GM19395 (cell line): ENCODE measurements at regions not wholly inside any gene's neighbourhood (a gene's known extent, or its start where the extent isn't known, plus 50 kb on each side); places are given as distances from the start of the nearest gene placed in this dataset.

Experiments used
- ATAC-seq: cut with Tn5 transposase; IDR thresholded peaks from one replicate; pipeline ENCODE4 v1.9.1; 2021; ENCODE audit warnings: mild to moderate bottlenecking, moderate library complexity; ENCODE audit not compliant: unreplicated experiment

DNA sequence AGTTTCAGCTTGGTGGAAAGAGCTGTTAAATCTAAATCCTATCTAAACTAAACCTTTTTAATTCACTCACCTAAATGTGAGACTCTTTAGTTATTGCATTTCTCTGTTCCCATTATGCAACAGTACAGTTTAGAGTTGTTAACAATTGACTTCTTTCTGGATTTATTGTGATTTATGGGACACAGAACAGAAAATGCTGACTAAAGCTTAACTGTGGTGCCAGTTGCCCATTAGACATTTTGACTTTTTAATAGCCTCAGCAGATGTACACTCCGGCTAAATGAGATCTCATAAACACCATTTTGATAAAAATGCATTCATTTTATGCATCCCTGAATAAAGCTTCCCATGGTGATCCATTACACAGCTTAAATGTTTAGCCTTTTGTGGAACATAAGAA lies 356.6 kb downstream of the CASP12 start:
- ATAC-seq: no peak

DNA sequence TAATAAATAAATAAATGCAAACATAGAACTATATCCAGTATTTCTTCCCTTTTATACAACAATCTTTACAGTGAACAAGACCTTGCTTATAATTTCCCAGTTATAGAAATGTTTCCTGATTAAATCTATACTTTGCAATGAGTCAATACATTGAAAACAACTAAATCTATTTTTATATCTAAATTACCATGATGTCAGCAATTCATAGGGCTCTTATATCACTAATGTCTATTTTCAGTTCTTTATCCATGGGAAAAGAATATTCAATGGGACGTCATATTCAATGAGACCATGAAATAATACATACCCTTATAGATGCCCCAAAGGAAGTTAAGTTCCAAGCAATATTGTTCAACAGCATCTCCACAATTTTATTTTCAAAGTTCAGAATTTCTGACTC lies 359.9 kb downstream of the CASP12 start:
- ATAC-seq: no peak

DNA sequence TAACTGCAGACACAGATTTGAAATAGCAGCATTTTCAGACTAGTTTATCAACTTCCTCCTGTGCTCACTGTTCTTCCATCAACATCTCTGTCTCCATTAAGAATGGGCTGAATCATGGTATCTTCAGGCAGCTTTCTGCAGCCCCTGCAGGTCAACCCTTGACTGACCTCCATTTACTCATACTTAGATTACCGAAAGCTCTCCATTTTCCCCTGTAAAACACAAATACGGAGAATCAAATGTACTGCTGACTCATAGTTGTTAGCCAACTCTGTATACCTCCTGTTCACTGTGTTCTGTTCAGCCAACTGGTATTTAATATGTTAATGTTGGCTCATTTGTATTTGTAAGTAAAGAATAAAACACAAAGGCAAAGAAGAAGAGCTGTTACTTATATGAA lies 364.0 kb downstream of the CASP12 start:
- no peak for ATAC-seq

DNA sequence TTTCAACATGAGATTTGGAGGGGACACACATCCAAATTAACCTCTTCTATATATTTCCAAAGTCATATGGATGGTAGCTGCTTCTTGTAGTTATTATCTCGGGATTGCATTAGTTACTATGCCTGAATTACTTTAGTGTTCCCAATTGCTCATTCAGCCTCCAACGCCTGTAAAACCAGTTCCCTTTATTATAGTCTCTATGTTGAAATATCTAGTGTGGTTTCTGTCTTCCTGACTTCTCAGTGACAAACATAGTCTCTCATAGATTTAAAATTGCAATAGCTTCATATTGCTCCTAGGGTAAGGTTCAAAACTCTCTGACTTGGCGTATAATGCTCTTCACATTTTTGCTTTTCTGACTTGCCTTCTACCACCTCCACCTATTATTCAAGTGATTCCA lies 366.4 kb downstream of the CASP12 start:
- no peak for ATAC-seq

DNA sequence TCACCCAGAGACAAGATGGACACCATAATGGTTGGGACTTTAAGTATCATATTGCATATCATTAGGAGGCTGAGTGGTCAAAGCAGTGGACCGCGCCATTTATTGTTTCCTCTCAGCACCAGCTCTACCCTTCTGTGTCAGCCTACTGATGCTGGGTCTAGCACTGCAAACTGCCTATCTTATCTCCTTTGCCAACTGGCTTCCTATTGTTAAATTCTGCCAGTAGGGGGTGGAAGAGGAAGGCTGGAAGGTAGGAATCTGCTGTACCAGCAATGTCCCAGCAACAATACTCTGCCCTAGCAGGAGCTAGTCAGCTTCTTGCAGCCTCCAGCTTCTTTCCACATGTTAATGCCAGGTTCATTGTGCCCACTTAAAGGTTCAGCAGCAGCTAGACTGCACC lies 367.1 kb upstream of the PDGFD start:
- ATAC-seq: no peak

DNA sequence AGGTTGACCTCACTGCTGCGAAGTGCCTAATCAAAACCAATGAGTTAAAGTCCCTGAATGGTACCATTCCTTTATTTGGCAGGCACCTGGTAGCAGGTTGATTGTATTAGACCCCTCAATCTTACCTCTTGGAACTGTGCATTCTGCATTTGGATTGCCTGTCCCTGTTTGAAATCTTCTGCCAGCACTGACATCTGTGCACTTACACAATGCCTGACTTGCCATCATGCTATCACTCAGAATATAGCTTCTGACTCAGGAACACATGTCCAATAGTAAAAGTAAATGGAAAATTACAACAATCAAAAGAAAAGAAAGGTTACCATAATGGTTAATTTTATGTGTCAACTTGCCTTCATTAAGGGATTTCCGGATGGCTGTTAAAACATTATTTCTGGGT lies 366.0 kb upstream of the PDGFD start:
- ATAC-seq: no peak

DNA sequence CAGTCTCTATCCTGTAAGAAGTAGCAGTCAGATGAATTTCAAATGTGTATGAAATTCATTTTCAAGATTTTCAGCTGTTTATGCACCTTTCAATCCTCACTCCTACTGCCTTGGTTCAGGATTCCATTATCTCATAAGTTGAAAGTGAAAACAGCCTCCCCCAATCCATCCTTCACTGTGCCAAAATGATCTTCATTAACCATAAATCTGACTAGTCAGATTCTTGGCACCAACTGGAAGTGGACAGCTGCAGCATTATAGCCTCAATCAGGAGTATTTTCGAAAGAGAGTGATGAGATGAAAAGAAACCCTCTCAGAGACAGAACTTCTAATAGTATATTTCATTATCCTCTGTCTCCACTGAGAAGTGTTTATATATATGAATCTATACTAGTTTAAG lies 365.3 kb upstream of the PDGFD start:
- ATAC-seq: no peak

DNA sequence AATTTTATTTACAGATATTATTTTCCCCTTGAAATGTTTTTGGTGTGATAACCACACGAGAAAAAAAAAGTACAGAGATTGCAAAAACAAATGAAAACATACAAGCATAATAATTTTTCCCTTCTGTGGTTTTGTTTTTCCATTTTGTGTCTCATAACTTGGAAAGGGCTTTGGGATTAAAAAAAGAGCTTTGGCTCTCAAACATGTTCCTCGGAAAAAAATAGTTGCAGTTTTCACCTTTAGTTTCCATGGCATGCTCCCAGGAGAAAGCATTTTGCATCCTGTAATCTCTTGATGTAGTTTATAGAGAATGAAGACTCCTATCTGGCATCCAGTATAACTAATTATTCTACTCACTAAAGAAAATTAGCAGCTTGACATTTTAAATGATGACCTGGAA lies 362.1 kb upstream of the PDGFD start:
- ATAC-seq: no peak

DNA sequence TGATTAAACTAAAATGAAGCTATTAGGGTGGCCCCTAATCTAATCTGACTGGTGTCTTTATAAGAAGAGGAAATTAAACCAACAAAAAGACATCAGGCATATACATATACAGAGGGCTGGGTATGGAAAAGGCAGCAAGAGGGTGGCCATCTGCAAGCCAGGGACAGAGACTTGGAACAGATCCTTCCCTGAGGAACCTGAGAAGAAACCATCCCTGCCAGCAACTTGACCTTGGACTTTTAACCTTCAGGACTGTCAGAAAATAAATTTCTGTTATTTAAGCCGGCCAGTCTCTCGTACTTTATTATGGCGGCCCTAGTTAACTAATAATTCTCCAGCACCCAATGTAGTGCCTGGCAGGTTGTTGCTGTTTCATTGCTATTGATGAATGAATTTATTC lies 361.5 kb upstream of the PDGFD start:
- no peak for ATAC-seq

DNA sequence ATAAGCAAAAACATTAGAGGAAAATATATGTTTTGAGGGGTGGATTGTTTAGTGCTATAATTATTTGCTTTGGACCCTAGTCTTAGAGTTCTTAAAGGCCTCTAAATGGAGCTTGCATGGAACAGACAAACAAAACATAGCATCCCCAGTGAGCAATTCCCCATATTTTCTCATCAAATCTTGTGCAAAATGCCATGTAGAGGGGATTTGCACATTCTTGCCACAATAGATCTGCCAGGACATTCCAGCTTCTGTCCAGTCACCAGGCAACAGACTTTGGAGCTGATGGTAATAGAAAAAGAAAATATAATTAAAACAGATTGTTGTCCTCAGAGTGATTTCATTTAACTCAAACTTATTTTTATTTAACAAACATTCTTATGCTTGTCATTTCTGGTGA lies 360.3 kb upstream of the PDGFD start:
- ATAC-seq: no peak

DNA sequence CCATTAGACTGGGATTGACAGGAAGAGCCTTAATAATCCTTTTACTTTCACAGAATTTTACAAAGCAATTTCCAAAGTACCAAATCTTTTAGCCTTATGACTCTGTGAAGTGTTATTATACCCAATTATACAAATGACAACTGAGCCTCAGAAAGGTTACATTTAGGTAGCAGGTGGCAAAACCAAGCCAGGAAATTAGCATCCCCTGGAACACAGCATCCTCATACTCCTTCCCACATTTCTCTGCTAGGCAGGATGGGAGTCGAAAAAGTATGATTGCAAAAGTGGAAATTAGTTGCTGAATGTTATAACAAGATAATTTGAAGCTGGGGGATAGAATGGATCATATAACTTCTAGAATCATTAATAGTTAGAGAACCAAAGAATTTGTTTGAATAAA lies 359.7 kb upstream of the PDGFD start:
- ATAC-seq: no peak

DNA sequence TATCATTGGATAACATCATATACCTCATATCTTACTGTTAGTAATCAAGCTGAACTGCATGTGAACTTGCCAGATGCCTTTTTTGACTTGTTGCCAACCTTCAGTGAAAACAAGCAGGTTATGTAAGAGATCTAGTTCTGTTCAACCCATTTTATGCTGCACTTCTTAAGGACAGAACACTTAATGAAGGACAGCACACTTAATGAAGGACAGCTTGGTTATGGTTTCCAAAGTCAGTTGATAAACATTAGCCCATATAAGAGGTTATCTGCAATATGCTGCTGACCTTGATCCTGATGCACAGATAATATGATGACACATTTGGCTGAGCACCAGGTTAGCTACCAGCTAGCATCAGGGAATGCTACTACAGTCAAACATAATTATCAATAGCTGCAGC lies 358.7 kb upstream of the PDGFD start:
- ATAC-seq: no peak

DNA sequence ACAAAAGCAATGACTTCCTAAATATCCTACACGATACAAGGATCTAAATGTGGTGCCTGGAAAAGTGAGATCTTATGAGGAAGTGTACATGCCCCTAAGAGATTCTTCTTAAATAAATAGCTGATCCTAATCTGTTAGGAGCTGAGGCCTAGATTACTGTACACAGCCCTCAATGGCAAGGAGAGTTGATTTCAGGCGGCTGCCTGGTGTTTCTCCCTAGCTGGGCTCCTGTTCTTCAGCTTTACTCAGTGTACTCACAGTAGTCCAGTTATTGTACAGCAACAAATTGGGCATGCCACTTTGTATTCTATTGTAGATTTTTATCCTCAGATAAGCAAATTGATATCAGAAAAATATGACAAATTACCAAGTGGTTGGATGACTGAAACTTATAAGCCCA lies 358.2 kb upstream of the PDGFD start:
- no peak for ATAC-seq

DNA sequence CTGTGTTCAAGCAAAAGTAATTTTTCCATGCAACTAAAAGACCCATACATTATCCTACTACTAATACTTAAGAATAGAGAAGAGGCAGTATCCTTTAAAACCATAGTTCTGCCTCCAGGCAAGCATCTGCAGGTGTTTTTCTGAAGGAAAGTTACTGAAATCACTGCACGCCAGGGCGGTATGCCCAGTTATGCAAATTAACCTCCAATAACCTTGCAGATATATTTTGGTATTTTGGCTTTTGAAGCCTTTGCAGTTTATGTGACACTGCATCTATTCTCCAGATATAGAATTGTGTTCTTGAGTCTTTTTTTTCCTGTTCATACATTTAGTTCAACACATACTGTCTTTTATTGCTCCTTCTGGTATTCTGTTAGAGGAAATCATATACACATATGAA lies 346.2 kb upstream of the PDGFD start:
- ATAC-seq: no peak

DNA sequence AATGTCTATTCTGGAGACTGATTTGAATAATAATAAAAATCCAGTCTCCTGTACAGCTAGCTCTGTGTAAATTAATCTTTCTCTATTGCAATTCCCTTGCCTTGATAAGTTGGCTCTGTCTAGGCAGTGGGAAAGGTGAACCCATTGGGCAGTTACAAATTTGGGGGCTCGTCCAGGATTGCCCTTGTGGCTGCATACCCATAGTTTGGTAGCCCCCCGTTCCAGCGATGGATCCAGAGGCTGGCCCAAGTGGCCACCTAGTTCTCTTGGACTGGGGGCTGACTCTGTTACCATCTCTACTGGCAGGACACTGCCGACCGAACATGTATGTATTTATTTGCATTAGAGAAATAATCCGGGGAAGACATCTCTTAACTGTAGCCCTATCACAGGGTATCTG lies 326.2 kb upstream of the PDGFD start:
- no peak for ATAC-seq

DNA sequence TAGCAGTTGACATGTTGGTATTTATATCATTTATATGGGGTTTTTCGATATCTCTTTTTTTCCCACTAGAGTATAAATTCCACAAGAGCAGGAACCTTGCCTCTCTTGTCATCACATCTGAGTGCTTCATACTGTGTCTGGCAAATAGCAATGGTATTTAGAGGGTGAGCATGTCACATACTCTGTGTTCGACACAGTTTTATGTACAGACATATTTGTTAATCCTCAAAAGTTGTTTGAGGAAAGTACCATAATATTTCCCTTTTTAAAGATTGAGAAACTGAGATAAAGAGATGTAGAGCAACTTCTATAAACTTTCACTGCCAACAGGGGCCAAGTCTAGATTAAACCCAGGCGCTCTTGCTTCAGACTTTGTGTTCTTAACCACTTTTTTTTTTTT lies 324.6 kb upstream of the PDGFD start:
- no peak for ATAC-seq

DNA sequence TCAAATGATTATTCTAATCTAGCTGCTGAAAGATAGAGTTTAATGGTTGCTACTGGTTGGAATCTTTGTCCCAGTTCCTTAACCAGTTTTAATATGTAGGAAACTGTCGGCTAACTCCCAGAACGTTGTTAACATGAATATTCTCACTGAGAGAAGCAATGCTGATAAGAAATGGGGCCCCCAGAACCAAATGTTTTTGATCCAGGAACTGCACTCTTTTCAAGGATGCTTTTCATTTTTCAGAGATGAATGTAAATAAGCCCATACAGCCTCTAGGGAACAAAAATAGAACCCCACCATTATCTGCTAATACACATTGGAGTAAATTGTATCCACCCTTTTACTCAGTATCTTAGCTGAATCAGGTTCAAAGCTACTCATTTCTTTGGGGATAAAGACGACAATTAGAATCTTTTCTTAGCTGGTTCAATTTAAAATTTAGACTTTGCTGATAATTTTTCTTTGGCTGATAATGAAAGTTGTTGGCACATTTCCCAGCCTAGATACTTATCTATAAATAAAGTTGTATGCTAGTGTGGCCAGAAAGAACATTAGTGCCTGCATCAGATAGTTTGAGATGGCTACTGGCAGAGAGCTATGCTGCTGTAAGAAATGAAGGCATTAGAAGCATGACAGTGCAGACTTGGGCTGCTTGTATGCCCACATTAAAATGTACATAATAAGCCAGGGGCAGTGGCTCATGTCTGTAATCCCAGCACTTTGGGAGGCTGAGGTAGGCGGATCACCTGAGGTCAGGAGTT lies 323.3 kb upstream of the PDGFD start:
- ATAC-seq: no peak

DNA sequence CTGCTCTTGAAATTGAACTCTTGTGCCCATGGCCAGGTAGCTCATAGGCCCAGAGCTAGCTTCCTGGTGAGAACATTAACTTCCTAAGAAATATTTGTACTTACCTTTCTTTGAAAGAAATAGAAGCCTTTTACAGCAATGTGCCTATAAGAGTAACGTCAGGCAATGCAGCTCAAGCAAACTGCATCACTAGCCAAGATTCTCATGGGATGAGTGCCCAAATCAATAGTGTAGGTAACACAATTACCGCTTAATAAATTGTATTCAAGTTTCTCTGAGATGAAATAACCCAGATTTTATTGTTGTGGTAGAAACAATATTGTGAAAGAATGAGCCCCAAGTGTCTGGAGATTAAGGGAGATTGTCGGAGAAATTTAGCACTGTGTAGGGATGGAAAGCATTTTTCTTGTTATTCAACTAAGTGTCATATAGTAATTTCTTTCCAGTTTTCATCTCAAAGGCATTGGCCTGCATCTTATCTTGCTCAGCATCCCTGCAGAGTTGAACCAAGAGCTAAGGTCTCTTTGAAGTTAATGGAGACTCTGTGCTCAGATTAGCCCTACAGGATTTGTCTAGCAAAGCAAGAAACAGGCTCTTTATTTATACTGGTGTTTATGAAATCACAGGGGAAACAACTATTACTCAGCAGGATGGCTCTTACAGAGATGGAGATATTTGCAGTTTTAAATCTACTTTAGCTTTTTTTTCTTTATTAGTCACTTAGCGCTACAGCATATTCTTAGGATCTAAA lies 321.0 kb upstream of the PDGFD start:
- no peak for ATAC-seq

DNA sequence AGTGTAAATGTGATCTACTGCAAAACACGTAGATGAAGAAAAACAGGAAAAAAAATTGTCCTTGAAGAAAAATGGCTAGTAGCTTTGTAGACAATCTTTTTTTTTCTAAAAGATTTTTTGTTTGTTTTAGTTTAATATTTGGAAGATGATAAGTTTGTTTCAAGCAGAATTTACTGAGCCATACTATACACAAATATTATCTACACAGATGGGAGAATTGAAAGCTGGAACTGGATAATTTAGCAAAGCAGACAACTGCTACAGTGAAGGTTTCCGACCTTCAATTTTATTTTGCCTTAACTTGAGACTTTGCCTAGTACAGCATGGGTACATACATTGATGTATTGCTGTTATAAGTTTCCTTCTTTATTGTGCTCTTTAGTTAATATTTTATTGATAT lies 313.0 kb upstream of the PDGFD start:
- no peak for ATAC-seq

DNA sequence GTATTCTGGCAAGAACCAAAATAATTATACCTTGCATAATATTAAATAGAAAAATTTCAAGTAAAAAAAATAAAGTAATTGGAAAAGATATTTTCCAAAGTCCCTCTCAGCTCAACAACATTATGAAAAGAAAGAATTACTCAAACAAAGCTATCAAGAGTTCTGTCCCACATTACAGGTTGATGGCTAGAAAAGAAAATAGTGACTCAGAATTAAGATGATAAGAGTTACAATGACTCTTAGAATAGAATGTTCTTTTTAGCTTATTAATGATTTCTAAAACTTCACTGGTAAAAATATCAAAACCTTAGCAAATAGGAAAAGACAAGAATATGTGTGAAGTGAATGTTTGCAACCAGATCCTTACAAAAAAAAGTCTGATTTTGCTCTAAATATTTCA lies 312.5 kb upstream of the PDGFD start:
- ATAC-seq: no peak

DNA sequence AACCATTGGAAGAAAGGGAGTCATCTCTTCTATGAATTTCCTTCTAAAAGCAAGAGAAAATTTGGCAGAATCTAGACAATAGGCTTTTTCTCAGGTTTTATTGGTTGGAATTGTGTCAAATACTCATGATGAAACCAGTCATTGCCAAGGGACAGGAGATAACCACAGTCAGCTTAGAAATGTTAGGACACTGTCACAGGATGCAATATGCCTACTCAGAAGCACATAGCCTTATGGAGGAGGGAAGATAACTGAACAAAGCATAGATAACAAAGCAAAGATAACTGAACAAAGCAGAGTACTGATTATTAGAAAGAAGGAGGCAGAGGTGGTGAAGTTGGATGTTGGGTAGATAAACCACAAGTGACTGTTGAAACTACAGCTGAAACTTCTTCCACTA lies 303.5 kb upstream of the PDGFD start:
- ATAC-seq: no peak

DNA sequence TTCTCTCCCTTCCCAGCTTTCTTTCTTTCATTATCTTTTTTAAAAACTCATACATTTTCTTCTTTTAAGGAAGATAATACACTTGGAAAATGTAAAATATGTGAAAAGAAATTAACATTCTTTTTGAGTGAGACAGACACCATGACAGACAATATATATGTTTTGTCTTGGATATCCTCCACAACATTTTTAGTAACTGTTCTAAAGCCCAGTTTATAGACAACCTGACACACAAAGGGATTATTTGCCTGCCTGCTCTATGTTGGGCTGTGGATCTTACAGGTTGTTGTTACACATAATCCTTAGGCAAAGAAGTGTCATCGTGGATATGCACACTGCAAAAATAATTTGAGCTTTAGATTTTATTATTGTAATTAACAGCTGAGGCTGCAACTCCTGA lies 301.4 kb upstream of the PDGFD start:
- no peak for ATAC-seq

DNA sequence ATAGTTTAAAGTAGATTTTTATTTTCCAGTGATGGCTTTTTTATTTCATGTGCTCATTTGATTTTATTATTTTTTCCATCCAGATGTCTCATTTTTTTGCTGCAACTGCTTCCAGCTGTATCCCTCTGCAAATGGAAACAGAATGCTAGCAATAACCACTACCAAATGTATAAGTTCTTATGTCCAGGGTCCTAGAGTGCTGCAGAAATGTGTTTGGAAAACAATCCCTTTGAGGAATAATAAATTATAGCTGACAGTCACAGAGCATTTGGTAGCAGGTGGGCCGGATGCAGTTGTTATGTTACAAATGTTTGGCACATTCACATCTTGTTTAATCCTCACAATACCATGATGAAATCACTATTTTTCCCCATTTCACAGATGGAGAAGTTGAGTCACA lies 300.7 kb upstream of the PDGFD start:
- ATAC-seq: no peak
